IPS-18a (cell line): ENCODE measurements at regions not wholly inside any gene's neighbourhood (a gene's known extent, or its start where the extent isn't known, plus 50 kb on each side); places are given as distances from the start of the nearest gene placed in this dataset.
"Not testable (repeated sequence)": the region's sequence is repeated elsewhere in the genome, so short reads cannot be mapped to it uniquely, and the experiment has no call there.

Experiments used
- H3K27ac ChIP-seq: one replicate; pipeline ENCODE4 v1.5.1; 2013; ENCODE audit warnings: low read length
- H3K27me3 ChIP-seq: one replicate; pipeline ENCODE4 v1.6.1; 2013; ENCODE audit warnings: mild to moderate bottlenecking, low read length; ENCODE audit not compliant: control insufficient read depth, insufficient read depth
- H3K36me3 ChIP-seq: one replicate; pipeline ENCODE4 v1.6.1; 2013; ENCODE audit warnings: low read depth, low read length; ENCODE audit not compliant: control insufficient read depth
- H3K4me1 ChIP-seq: one replicate; pipeline ENCODE4 v1.6.1; 2013; ENCODE audit warnings: low read depth, low read length; ENCODE audit not compliant: control insufficient read depth
- H3K4me3 ChIP-seq: one replicate; pipeline ENCODE4 v1.5.1; 2013; ENCODE audit warnings: low read length
- H3K9ac ChIP-seq: one replicate; pipeline ENCODE4 v1.6.1; 2013; ENCODE audit warnings: mild to moderate bottlenecking, low read length, moderate library complexity
- H3K9me3 ChIP-seq: one replicate; pipeline ENCODE4 v1.6.1; 2013; ENCODE audit warnings: low read depth, low read length; ENCODE audit not compliant: control insufficient read depth

- H3K4me3 ChIP-seq, H3K36me3 ChIP-seq, H3K27ac ChIP-seq, H3K9me3 ChIP-seq, H3K4me1 ChIP-seq, H3K27me3 ChIP-seq, H3K9ac ChIP-seq: not testable (repeated sequence)
These were observed 55.4 kb downstream of the PNMA6F start for GRCh38 chrX:153266140-153266539.

GRCh38 chrX:153260468-153260867, 61.1 kb downstream of the PNMA6F start:
- H3K9ac ChIP-seq, H3K27ac ChIP-seq, H3K9me3 ChIP-seq: not testable (repeated sequence)

GRCh38 chrX:153253239-153253638, 68.3 kb downstream of the PNMA6F start:
- H3K27ac ChIP-seq, H3K4me3 ChIP-seq, H3K36me3 ChIP-seq, H3K4me1 ChIP-seq, H3K9ac ChIP-seq, H3K27me3 ChIP-seq, H3K9me3 ChIP-seq: not testable (repeated sequence)

More at GRCh38 chrX:153260468-153260867, 61.1 kb downstream of the PNMA6F start:
- not testable (repeated sequence) for H3K36me3 ChIP-seq, H3K27me3 ChIP-seq, H3K4me3 ChIP-seq, H3K4me1 ChIP-seq

- H3K36me3 ChIP-seq, H3K4me1 ChIP-seq, H3K9me3 ChIP-seq, H3K27me3 ChIP-seq, H3K4me3 ChIP-seq, H3K27ac ChIP-seq, H3K9ac ChIP-seq: not testable (repeated sequence)
These were observed 69.0 kb downstream of the PNMA6F start for GRCh38 chrX:153252378-153253129.

- not testable (repeated sequence) for H3K4me1 ChIP-seq, H3K9me3 ChIP-seq, H3K9ac ChIP-seq, H3K36me3 ChIP-seq, H3K27me3 ChIP-seq, H3K27ac ChIP-seq, H3K4me3 ChIP-seq
These were observed 69.6 kb downstream of the PNMA6F start for GRCh38 chrX:153251952-153252351.

GRCh38 chrX:153250762-153251161, 70.8 kb downstream of the PNMA6F start:
- H3K27me3 ChIP-seq, H3K27ac ChIP-seq, H3K9me3 ChIP-seq, H3K4me1 ChIP-seq, H3K4me3 ChIP-seq, H3K9ac ChIP-seq, H3K36me3 ChIP-seq: not testable (repeated sequence)

- Histone ChIP-seq H3K27me3 (no peaks in the 10 kb centered on the region), H3K4me1 (peaks cover 6% of the 10 kb centered on the region), H3K9ac (peak overlapping the region; percentile 76), H3K4me3 (peak overlapping the region; percentile 50), H3K27ac (peak overlapping the region; percentile 96), H3K9me3 (peaks cover 10% of the 10 kb centered on the region), H3K36me3 (no peaks in the 10 kb centered on the region)
These were observed 66.2 kb downstream of the MAGEA1 start for GRCh38 chrX:153245288-153245731.

- Histone ChIP-seq H3K36me3 (no peaks in the 10 kb centered on the region), H3K9ac (peak overlapping the region; percentile 76), H3K27me3 (no peaks in the 10 kb centered on the region), H3K4me1 (peaks cover 6% of the 10 kb centered on the region), H3K4me3 (peak overlapping the region; percentile 50), H3K9me3 (peaks cover 14% of the 10 kb centered on the region), H3K27ac (no peak overlapping the region)
These were observed 65.7 kb downstream of the MAGEA1 start for GRCh38 chrX:153244767-153245166.

GRCh38 chrX:153238361-153238760, 59.3 kb downstream of the MAGEA1 start:
- Histone ChIP-seq H3K4me3 (no peak overlapping the region), H3K36me3 (no peaks in the 10 kb centered on the region), H3K27me3 (no peaks in the 10 kb centered on the region), H3K9me3 (peaks cover 13% of the 10 kb centered on the region), H3K9ac (no peak overlapping the region), H3K4me1 (no peaks in the 10 kb centered on the region), H3K27ac (no peak overlapping the region)
